ENCODE measurements at regions not wholly inside any gene's neighbourhood (a gene's known extent, or its start where the extent isn't known, plus 50 kb on each side); places are given as distances from the start of the nearest gene placed in this dataset.
"Not testable (repeated sequence)": the region's sequence is repeated elsewhere in the genome, so short reads cannot be mapped to it uniquely, and the experiment has no call there.

DNA sequence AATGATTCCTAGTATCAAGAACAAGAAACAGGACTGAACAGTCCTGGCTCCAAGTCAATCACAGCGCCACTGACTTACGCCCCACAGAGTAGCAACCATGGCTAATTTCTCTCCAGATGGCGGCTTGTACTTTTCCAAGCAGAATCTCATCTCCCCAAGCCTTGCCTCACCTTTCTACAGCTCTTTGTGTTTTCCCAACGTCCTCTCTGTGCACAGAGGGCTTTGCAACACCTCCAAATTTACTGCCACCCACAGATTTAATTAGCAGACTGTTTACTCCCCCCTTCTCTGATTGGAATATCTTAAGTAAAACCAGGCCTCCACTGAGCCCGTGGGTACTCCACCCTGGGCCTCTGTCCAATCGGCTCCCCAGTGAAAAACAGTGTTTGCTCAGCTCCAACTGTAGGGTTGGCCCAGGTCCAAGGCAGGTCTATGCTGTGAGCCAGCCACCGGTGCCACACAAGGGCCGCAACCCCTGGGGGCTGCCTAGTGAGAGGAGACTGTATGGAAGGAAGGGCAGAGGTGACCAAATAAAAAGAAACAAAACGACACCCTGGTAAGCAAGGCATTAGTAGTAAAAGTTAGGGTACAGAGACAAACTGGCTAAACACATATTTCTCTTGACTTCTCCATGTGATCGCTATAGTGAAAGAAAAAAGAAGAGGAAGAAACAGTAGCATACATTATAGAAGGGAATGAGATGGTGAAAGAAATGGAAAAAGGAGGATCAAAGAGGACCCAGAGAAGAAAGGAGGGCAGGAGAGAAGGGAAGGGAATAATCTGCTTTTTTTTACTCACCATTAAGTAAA, 128.4 kb upstream of the SOD1 start:
- DNase-seq, result no peak

DNA sequence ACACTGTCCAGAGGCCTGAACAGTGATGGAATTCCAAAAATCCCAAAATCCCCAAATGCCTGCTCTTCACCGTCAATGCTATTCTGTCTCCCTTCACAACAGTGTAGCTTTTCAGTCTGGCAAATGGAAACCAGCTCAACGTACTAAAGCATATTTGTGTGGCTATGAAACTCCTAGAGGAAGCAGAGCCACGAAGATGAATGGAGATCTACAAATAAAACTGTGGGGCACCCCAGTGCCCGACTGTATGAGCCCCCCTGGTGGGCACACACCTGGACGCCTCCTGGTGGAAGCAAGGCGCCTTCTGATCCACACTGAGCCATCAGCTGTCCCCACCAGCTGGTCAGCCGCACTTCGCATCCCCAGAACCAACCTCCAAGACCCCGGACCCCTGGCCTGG, 129.1 kb upstream of the SOD1 start:
- DNase-seq, result no peak

DNA sequence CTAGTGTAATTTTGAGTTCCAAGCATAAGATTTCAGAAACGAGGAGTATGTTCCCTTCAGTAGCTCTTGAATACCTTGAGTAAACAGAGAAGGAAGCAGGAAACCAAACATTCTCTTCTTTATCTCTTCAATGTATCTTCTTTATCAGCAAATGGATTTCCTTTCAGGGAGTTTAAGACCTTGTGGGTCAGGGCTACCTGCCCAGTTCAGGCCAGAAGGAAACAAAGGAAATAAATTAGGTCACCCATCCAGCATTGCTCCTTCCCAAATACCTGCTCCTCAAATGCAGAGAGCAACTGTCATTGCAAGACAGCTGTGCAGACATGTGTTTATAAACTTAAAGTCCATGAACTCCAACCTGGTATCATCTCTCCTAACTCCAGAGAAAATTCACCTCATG, 130.1 kb upstream of the SOD1 start:
- no peak for DNase-seq

DNA sequence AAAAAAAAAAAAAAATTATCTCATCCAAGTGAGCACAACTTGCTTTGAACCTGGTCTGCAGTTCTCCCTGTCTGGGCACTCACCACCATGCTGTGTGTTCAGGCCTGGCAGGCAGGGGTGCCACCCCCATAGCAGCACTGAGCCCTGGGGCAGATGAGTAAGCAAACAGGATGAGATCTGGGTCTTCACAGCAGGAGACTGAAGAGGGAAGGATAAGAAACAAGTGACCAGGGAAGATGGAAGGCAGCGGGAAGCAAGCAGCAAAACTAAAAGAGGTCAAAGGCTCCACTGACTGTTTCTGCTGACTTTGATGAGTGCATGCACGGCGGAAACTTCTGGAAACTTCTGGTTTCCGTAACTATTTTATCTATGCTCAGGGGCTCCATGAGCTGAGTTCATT, 133.5 kb upstream of the SOD1 start:
- DNase-seq, result no peak

DNA sequence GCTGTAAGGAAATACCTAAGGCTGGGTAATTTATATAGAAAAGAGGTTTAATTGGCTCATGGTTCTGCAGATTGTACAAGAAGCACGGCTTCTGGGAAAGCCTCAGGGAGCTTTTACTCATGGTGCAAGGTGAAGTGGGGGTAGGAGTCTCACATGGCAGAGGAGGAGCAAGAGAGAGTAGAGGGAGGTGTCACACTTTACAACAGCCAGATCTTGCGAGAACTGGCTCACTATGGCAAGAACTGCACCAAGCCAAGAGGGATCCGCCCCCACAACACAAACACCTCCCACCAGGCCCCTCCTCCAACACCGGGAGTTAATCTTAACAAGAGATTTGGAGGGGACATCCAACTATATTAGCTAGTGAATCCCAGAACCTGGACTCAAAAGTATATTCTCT, 135.4 kb upstream of the SOD1 start:
- no peak for DNase-seq

DNA sequence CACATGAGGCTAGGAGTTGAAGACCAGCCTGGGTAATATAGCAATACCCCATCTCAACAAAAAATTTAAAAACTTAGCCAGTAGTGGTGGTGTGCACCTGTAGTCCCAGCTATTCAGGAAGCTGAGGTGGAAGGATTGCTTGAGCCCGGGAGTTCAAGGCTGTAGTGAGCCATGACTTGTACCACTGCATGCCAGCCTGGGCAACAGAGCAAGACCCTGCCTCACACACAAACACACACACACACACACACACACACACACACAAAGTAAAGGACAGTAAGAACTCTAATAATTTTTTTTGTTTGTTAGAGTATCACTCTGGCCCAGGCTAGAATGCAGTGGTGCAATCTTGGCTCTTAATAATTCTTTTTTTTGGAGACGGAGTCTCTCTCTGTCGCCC, 138.0 kb upstream of the SOD1 start:
- no peak for DNase-seq

DNA sequence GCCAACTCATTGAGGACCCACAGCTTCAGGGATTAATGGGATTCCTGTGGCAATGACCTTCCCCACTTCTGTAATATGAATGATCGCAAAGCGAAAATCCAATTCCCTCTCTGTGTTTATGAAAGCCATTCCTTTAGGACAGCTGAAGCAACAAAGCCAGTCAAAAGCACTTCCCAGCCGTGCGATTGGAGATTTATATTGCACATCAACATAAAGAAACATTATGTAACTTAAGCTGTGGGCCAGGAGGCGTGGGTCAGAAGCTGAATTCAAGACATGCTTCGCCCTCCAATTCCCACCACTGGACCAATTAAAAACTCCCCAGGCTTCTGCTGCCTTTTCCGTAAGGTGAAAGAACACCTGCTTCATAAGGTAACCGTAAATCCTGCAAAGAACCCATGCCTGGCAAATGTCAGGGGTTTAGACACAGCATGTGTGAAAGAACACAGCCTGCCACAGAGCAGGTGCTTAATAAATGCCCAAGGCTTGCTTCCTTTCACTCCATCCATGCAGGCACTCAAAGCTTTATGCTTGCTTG, 138.9 kb upstream of the SOD1 start:
- no peak for DNase-seq

DNA sequence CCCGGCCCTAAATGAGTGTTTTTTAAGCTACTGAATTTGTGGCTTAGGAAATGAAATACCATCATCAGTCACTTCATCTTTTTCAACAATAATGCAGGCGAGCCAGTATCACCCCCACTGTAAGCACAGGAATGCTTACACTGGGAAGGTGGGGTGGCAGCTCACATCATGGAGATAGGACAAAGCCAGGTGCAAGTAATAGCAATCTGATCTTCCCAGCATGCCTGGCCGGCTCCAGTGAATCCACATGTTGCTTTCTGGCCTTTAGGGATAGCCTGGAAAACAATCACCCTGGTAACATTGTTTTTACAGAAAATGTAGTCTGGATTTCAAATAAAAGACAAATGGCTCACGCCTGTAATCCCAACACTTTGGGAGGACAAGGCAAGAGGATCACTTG, 140.9 kb upstream of the SOD1 start:
- no peak for DNase-seq

DNA sequence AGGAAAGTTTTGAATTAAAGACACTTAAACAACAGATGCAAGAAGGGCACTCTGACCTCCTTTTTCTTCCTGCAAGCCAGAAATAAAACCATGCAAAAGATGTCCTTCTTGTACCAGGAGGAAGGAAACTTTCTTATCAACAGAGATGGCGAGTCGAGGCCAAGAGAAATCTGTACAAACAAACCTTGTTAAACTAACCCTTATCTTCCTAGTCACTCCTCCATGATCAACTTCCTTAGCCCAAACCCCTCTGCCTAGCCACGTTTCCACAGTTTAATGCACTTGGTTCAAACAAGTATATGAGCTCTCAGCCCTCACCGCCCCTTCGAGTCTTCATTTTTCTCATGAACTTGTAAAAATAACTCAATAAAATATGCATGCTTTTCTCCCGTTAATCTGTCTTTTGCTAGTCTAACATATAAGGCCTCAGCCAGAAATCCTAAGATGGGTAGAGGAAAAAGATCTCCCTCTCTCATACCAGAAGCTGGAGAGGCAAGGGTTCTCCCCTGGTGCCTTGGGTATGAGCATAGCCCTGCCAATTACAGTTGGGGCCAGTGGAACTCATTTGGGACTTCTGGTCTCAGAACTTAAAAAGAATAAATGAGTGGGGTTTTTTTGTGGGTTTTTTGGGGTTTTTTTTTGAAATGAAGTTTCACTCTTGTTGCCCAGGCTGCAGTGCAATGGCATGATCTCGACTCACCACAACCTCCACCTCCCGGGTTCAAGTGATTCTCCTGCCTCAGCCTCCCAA, 141.7 kb upstream of the SOD1 start:
- no peak for DNase-seq

DNA sequence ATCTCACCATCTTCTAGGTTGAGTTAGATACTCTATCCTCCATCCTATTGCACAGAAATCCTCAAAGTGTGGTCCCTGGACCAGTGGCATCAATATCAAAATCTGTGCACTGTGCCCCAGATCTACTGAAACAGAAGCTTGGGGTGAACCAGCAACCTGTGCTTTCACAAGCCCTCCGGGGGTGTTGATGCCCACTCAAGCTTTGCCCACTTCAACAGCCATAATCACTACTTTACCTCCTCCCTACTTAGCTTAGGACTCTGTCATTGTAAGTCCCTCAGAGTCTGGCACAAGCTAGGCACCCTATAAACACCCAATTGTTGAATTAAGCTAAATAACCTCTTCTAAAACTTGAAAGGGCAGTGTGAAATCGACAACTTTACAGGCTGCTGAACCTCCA, 144.2 kb upstream of the SOD1 start:
- DNase-seq, result no peak

DNA sequence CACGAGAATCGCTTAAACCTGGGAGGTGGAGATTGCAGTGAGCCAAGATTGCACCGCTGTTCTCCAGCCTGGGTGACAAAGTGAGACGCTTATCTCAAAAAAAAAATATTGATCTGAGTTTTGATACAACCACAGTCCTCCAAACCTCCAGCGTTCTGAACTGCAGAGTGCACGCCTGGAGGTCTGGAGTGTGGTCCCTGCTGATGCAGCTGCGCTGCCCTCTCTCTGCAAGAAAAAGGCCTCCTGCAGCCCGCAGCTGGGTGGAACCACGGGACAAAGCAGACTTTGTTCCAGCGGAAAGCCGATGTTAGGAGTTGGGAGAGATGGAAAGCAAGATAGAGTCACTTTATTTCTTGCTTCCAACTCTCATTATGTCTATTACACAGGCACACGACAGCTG, 144.9 kb upstream of the SOD1 start:
- peak; percentile 72 for DNase-seq

DNA sequence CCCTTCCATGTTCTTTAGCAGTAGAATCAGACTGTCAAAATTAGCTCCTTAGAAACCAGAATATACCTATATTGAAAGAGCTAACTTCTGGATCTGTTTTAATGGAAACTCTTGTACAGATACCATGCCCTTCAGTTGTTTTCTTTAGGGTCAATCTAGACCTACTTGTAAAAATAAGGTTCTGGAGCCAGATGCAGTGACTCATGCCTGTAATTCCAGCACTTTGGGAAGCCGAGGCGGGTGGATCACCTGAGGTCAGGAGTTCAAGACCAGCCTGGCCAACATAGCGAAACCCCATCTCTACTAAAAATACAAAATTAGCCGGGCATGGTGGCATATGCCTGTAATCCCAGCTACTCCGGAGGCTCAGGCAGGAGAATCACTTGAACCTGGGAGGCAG, 146.0 kb upstream of the SOD1 start:
- not testable (repeated sequence) for DNase-seq

DNA sequence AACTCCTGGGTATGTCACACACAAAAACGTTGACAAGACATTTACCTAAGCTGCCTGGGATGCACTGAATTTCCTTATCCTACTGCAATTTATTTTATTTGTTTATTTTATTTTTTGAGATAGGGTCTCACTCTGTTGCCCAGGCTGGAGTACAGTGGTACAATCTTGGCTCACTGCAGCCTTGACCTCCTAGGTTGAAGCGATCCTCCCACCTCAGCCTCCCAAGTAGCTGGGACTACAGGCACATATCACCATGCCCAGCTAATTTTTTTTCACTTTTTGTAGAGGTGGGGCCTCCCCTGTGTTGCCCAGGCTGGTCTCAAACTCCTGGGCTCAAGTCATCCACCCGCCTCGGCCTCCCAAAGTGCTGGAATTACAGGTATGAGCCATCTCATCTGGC, 147.5 kb upstream of the SOD1 start:
- DNase-seq, result not testable (repeated sequence)

DNA sequence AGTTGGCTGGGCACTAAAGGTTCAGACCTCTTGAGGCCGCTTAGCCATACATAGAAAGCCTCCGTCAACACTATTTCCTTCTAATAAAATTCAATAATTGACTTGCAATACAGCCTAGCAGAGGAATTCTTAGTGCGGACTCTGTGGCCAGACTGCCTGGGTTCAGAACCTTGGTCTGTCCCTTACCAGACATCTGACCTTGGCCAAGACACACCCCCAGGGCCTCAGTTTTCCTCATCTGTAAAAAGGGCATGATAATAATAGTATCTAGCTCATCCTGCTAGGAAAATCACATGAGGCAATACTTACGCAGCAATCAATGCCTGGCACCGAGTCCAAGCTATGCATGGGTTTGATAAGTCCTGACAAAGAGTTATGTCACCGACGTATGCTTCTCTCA, 148.2 kb upstream of the SOD1 start:
- DNase-seq, result no peak

DNA sequence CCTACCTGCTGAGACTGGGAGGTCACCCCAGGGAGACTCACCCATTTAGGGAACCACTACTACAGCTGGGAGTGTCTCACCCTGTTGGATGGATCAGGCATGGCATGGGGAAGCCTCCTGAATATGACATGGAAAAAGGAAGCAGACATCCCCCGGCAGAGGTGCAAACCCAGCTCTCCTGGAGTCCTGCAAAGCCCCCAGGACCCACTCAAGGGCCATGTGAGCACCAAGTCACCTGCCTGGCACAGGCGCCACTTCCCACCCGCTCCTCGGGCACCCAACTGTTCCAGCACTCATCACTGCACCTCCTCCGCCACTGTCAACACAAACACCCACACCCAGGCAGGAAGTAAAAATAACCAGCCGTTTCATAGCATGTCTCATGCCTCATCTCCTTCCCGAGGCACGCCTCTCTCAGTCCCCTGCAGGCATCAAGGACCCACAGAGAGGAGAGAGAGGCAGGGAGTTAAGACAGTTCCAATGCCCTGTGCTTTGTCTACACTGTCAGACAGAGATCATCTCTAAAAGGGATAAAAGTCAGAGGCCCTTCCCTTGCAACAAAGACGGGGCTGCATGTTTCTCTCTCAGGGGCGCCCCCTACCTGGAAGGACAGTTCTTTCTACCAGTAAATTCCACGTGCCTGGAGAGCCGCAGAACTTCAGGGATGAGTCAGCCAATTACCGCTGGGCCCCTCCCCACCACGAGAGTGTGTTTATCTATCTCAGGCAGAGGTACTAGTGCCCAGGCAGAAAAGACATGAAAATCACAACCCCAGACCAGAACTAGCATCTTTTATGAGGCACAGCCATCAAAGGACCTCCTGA, 150.1 kb upstream of the SOD1 start:
- DNase-seq, result no peak

DNA sequence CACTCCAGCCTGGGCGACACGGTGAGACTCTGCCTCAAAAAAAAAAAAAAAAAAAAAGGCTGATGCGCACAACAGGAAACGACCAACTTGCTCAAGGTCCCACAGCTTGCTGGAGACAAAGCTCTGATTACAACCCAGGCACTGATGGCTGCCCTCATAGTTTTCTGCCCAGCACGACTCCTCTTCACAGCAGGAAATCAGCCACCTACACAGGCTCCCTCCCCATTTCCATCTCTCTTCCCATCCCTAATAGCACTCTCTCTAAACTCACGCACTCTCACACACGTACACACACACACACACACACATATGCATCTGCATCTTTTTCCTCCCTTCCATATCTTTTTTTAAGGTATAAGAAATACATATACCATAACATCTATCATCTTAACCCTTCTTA, 153.5 kb upstream of the SOD1 start:
- DNase-seq, result no peak

DNA sequence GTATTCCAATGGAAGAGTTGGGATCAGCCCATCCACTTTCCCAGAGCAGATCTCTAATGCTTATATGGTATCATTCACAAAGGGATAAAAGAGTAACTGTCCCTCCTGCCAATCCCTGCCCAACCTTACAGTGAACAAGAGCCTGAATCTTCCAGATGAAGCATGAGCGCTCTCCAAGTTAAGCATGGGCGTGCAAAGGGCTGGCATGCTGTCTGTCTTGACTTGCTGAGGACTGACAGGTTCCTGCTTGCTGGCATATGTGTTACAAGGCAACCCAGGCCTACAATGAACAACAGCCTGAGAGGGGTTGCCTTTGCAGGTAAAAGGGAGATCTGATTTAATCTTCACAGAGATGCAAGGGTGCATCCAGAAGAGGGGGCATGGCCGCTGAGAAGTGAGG, 155.6 kb upstream of the SOD1 start:
- no peak for DNase-seq

DNA sequence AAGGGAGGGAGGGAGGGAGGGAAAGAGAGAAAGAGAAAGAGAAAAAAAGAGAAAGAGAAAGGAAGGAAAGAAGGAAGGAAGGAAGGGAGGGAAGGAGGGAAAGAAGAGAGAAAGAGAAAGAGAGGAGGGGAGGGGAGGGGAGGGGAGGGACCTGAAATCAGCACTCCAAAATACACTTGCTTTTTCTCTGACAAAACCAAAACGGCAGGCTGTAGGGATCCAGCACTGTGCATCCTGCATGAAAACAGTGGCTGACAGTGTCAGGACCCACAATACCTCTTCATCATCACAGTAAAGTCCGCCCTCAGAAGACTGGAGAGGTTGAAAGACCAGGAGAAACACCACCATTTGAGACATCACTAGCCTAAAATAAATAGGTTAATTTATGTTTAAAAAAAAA, 156.0 kb upstream of the SOD1 start:
- DNase-seq, result no peak

DNA sequence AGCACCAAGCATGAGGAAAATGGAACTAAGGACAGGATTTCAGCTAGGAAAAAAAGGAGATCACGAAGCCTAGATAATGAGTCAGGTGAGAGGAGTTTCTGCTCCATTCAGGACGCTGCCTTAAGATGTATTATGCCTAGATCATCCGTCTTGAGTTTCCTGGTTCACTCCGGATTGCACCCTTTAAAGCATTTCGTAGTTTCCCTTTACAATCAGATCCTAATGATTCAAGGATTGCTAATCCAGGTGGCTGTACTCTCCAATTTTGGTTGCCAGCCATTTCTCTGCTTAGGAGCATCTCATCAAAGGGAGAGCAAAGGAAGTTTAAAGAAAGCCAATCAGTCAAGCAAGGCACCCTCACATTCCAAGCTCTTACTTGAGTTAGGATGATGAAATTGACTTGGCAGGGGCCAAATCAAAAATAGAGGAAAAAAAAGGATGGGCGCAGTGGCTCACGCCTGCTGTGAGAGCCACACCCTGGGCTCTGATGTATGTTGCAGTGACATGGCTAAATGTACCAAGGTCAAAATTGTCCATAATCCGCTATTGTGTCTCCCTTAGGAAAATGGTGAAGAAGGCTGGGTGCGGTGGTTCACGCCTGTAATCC, 156.9 kb upstream of the SOD1 start:
- no peak for DNase-seq

DNA sequence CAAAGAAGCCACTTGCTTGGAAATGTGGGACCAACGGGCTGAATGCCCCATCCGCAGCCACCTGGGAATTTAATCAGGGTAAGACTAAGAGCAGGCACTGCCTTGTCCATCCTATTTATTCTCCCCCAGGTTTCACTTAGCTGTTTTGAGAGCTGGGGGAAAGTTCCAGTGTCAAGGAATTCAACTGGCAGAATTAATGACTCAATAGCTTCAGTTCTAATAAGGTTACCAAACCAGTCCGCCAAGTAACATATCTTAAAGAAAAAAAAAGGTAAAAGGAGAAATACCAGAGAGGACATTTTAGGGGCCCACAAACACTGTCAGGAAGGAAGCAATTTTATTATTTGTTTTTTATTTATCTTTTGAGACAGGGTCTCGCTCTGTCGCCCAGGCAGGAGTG, 157.6 kb upstream of the SOD1 start:
- DNase-seq, result no peak

DNA sequence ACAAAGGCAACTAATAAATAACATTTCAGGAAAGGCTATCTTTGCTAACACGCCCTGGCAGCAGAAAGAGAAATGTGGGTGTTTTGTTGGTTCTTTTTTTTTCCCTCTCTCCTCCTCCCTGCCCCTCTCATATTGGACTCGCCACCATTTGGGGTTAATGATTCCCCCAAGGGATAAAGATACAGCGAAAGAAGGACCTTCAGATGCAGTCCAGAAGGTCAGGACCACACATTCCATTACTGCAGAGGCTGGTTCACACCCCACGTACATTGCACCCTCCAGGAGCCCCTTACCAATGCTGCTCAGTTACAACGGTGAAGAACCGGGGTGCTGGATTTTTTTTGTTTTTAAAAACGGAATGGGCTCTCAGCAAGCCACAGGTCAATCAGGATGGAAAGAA, 156.9 kb upstream of the TIAM1 start:
- no peak for DNase-seq

DNA sequence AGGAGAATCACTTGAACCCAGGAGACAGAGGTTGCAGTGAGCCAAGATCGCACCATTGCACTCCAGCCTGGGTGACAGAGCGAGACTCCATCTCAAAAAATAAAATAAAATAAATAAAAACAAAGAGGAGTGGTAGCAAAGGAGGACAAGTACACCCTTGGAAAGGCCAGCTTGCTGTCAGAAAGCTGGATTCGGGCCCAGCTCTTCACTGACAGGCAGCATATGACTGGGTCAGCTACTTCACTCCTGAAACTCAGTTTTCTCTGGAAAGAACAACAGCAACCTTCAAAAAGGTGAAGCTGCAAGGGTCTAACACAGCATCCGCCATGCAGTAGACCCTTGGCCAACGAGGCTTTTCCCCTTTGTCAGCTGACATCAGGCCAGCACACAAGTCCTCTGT, 156.0 kb upstream of the TIAM1 start:
- DNase-seq, result no peak

DNA sequence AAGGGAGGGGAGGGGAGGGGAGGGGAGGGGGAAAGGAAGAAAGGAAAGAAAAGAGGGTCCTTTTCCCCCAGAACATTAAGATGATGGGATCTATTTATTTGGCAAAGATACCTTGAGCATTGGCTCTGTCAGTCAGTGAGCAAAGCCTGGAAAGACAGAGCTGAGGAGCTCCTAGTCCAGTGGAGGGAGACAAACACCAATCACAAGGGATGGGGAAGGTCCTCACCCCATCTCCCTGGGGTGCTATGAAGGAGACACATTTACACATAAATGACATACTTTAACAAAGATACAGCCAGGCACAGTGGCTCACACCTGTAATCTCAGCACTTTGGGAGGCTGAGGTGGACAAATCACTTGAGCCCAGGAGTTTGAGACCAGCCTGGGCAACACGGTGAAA, 154.9 kb upstream of the TIAM1 start:
- no peak for DNase-seq

Measured in NCI-H526 treated with DMSO at 0.1 percent for 48 hours (cell line).